Right forelimb (tissue), 1 donor: ENCODE measurements at regions not wholly inside any gene's neighbourhood (a gene's known extent, or its start where the extent isn't known, plus 50 kb on each side); places are given as distances from the start of the nearest gene placed in this dataset.
"Not testable (repeated sequence)": the region's sequence is repeated elsewhere in the genome, so short reads cannot be mapped to it uniquely, and the experiment has no call there.

Source experiments
- DNase-seq: peaks from one replicate; pipeline ENCODE4 v3.0.0-alpha.2; 2018

DNA sequence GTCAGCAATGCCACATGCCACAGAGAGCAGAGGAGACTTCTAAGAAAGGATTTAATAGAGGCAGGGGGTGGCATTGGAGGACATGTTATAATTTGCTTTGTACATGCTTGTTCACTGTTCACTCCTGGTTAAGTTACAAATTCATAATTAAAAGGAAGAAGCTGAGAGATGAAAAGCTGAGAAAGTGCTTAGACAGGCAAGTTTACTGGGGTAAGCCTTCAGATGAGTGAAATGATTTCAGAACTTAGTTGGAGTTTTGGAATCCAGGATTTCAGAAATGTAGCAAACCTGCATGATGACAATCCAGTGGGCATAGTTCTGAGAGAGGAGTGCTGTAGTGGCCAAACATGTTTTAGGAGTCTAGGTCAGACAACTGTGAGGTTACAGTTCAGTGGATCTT lies 67.3 kb upstream of the FBXO33 start:
- no peak for DNase-seq

DNA sequence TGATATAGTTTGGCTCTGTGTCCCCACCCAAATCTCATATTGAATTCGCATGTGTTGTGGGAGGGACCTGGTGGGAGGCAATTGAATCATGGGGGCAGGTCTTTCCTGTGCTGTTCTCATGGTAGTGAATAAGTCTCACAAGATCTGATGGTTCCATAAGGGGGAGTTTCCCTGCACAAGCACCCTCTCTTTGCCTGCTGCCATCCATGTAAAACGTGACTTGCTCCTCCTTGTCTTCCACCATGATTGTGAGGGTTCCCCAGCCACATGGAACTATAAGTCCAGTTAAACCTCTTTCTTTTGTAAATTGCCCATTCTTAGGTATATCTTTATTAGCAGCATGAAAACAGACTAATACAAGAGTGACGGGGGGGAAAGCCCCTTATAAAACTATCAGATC lies 65.4 kb upstream of the FBXO33 start:
- DNase-seq = not testable (repeated sequence)

DNA sequence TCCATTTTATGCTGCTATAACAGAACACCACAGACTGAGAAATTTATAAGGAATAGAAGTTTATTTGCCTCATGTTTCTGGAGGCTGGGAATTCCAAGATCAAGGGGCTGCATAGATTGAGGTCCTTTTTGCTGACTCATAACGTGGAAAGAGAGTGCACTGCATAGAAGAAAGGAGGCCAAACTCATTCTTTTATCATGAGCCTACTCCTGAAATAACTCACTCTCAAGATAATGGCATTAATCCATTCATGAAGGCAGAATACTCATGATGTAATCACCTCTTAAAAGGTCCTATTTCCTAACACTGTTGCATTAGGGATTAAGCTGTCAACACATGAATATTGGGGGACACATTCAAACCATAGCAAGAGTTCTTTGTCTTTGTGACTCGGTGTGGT lies 60.0 kb upstream of the FBXO33 start:
- no peak for DNase-seq

DNA sequence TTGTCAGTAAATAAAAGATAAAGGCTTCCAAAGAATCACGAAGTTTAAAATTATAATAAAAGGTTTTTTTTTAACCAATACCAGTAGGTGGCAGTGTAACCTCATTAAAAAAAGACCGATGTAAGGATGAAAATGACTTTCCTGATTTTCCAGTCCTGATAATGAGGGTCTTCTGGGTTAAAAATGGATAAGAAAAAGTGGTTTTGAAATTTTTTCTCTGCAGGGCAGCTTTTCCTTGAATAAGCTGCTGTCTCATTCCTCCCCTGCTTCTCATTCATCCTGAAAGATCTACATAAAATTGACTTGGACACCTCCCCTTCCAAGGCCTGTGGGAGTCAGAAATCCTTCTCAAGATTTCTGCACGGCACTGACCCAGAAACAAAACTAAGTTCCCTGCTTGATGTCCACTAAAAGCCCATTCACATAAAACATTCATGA lies 58.9 kb upstream of the FBXO33 start:
- DNase-seq = no peak

DNA sequence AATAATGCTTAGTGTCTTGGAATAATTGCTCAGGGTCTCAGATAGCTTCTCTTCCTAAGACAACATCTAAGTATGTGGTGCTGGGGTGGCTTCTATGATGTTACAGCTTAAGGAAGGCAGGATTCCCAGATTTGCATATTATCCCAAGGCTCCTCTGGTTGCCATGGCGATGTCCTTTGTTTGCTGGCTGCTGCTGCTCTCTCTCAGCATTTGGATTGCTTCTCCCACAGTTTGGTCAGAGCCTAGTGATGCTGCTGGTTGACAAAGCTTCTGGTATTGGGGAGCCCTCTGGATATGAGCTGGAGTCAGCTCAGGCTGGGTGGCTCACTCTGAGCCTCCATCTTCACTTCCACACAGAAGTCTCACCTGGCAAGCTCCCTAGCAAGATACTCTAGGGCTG lies 56.4 kb upstream of the FBXO33 start:
- no peak for DNase-seq

DNA sequence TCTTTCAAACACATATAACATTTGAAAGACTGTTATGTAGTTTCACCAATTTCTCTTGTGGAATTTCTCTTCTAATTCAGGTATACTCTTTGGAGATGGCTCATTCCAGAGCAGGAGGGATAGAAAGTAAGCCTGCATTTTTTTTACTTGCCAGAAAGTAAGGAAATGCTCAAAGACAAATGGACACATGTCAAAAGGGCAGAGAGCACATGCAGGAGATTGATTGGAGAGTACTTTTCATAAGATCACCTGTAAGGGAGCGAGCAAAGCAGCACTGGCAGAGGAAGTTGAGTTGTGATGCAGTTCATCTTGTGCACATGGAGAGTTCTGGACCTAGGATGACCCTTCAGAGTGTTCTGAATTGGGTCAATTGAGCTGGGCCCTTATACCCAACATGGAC lies 51.4 kb upstream of the FBXO33 start:
- no peak for DNase-seq
